Pons (tissue), 1 donor: ENCODE measurements at regions not wholly inside any gene's neighbourhood (a gene's known extent, or its start where the extent isn't known, plus 50 kb on each side); places are given as distances from the start of the nearest gene placed in this dataset.
"Not testable (repeated sequence)": the region's sequence is repeated elsewhere in the genome, so short reads cannot be mapped to it uniquely, and the experiment has no call there.

Experiments used
- DNase-seq: peaks from one replicate; pipeline ENCODE4 v3.0.0-alpha.2; 2016; ENCODE audit warnings: low spot score

DNA sequence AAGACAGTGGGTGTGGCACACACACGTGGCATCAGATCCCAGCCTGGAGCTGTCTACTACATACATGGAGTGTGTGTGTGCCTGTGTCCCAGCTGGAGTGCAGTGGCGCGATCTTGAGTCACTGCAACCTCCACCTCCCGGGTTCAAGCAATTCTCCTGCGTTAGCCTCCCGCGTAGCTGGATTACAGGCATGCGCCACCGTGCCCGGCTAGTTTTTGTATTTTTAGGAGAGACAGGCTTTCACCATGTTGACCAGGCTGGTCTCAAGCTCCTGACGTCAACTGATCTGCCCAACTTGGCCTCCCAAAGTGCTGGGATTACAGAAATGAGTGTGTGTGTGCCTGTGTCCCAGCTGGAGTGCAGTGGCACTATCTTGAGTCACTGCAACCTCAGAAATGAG lies 108.8 kb downstream of the IL12A start:
- no peak for DNase-seq

DNA sequence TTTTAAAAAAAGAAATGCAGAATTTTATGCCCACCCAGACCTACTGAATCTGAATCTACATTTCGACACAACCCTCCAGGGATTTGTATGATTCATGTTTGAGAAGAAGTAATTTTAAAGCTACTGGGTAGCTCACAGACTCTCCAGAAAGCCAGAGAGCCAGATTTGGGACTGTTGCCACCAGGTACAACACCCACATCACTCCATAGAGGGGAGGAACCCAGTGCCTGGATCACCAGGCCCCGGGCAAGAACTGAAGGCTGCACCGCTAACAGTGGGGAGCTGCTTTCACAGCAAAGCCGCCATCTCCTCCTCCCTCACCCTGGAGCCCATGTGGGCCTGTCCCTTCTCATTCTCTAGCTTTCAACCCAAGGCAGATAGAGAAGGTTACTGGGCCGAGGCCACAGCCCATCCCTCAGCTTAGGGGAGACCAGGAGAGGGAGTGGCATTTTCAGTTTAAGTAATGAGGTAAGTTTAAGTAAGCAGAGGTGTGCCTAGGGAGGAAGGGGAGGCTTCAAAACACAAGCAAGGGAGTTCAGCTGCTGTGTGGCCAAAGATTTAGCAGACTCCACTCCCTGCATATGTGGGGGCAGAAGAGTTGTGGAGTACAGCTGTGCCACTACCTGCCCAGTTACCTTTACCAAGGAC lies 109.8 kb downstream of the IL12A start:
- DNase-seq = no peak

DNA sequence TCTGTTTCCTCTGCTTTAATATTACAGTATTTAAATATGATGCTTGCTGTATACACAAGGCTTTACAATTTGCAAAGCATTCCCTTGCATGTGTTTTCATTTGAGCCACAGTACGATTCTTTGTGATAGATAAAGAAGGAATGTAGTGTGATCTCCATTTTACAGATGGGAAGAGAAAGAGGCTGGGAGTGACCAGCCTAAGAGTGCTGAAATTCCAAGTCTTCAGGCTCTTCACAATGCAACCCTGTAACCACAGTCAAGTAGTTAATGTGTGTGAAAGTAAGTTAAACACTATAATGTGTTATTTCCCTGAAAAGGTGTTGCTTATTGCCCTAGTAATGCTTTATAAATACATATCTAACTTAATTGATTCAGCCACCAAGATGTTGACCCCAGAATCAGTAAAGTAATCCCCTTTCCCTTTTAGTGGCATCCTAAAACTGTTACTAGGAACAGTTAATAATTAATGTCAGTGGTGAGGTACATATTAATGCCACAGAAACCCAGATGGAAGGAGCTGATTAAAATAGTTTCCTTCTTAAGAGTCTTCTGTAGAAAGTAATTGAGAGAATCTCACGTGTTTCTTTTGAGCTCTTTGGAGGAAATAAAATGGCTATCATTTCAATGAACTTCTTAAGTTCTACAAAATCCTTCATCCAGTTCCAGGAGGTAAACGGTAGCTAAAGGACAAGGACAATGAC lies 110.4 kb downstream of the IL12A start:
- no peak for DNase-seq

DNA sequence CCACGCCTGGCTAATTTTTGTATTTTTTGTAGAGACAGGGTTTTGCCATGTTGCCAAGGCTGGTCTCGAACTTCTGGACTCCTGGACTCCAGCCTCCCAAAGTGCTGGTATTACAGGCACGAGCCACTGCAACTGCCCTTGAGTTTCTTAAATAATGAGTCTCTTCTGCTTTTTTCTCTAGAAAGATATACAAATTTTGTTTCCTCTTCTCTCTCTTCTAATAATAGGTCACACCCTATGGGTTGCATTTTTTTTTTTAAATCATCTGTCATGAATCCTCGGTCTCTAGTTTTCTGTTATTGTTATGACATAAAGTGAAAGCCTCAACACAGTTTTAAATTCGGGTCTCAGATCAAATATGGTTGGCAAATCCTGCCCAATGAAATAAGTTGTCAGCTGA lies 111.2 kb downstream of the IL12A start:
- DNase-seq = no peak

DNA sequence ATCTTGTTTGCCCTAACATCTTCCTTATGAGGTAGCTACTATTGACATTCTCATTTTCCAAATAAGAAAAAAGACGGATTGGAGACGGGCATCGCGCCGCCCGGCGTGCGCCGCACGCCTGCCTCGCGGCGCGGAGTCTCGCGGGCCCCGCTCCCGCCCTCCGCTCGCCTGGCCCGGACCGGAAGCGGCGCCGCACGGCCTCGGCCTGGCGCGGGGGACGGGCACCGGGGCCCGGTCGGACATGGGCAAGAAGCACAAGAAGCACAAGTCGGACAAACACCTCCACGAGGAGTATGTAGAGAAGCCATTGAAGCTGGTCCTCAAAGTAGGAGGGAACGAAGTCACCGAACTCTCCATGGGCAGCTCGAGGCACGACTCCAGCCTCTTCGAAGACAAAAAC lies 112.0 kb downstream of the IL12A start:
- DNase-seq = no peak

DNA sequence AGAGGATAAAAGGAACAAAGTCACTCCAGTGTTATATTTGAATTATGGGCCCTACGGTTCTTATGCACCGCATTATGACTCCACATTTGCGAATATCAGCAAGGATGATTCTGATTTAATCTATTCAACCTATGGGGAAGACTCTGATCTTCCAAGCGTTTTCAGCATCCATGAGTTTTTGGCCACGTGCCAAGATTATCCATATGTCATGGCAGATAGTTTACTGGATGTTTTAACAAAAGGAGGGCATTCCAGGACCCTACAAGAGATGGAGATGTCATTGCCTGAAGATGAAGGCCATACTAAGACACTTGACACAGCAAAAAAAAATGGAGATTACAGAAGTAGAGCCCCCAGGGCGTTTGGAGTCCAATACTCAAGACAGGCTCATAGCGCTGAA lies 113.4 kb downstream of the IL12A start:
- DNase-seq = not testable (repeated sequence)

DNA sequence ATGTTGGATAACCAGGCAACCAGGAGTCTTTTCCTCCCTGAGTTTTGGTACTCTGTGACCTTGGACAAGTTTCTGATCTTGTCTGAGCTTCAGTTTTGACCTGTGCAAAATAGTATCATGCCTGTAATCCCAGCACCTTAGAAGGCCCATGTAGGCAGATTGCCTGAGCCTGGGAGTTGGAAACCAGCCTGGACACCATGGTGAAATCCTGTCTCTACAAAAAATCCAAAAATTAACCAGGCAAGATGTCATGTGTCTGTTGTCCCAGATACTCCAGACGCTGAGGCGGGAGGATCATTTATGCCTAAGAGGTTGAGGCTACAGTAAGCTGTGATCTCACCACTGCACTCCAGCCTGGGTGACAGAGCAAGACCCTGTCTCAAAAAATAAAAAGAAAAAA lies 114.8 kb downstream of the IL12A start:
- no peak for DNase-seq

DNA sequence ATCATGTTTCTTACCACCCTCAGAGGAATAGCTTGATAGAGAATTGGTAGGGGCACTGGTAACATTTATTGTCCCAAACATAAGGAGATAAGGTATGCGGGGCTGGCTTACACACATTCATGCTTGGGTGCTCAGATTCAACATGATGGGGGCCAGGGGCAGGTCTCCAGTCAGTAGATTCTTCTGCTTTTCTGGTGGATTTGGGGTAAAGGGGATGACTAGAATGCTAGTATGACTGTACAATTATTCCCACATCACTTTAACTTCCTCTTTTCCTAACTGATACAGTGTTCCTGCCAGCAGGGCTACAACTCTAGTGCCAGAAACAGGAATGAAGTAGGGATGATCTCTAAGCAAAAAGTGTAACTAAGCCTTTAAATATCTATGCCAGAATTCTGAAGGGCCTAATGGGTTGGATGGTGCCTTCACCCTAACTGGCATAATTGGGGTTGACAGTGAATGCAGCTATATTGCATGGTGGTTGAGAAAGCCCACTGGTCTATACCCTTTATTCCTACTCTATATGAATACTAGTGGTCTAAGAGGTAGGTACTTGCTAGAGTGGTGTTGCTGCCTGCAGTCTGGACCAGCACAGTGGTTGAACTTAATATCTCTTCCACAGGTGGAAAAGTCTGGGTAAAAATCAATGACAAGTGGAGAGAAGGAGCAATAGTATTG lies 117.4 kb downstream of the IL12A start:
- no peak for DNase-seq

DNA sequence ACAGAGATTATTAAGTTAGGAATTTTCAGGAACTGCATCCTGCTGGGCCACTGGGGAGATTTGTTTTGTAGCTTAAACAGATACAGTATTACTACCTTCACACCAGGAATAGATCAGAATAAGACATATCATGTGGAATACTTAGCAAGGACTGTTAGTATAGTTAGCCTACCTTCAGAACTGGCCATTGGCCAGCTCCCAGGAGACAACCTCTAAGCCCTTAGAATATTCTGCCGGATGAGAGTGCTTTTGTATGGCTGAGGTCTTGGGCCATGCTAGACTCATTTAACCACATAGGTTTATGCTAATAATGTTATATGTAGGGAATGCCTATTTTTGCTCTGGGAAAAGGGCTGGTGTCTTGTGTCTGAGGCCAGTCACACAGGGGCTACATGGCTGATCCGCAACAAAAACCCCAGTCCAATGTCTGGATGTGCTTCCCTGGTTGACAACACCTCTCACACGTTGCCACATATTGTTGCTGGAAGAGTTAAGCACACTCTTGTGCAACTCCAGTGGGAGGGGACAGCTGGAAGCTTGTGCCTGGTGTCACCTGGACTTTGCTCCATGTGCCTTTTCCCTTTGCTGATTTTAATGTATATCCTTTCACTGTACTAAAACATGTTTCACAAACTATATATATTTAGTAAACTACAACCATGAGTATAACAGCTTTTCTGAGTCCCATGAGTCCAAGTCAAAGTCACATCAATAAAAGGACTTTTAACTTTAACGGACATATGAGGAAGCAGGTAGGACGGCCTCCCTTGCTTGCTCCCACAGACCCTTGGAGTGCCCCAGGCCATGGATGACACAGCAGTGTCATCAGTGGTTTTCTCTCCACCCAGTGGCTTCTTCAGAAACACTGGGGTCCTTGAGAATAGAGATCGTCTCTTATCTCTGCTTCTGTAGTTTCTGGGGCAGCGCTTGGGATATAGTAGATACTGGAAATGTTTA lies 118.0 kb upstream of the C3orf80 start:
- DNase-seq = no peak

DNA sequence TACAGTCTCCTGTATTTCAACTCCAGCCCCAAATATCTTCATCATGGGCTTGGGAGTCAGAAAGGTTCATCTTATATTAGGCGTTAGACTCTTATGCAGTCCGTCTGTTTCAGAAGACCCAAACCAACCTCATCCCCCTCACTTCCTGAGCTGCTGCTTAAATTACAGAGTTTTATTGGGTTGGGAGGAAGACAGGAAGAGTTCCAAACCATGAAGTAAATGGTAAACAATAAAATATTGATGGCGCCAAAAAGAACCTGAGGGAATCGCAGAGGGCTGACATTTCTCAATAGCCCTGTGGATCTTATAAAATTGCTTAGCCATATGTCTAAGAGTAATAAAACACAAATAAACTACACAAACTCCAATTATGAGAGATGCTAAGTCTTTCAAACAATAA lies 116.9 kb upstream of the C3orf80 start:
- no peak for DNase-seq

DNA sequence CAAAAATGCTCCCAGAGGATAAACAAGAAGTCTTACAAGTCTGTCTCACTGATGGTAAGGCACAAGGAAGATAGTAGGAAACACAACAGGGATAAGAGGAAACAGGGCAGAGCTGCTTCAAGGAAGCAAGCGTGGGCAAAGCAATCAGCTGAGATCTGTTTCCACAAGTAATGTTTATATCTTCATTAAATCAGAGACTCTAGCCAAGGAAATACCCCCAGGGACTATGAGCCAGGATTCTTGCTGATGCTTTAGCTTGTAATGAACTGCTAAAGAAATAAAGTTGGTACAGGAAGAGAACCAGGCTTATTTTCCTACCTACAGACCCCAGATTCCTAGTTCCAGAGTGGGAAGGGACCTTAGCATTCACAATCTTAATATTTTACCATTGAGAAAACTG lies 112.7 kb upstream of the C3orf80 start:
- DNase-seq = no peak

DNA sequence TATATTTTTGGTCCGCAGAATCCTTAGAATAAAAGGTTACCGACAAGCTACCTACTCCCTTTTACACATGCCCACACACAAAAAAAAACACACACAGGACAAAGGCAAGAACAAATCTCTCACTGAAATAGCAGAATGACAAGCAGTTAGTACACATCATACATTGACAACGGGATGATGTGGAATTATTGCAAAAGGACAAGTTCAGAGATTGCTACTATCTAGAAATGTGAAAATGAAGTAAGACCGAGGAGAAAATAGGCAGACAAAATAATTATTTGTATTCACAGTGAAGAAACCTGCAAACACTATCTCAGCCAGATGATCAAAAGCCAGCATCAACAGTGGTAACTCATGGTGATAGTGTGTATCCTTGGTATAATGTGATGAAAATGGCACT lies 112.2 kb upstream of the C3orf80 start:
- DNase-seq = no peak

DNA sequence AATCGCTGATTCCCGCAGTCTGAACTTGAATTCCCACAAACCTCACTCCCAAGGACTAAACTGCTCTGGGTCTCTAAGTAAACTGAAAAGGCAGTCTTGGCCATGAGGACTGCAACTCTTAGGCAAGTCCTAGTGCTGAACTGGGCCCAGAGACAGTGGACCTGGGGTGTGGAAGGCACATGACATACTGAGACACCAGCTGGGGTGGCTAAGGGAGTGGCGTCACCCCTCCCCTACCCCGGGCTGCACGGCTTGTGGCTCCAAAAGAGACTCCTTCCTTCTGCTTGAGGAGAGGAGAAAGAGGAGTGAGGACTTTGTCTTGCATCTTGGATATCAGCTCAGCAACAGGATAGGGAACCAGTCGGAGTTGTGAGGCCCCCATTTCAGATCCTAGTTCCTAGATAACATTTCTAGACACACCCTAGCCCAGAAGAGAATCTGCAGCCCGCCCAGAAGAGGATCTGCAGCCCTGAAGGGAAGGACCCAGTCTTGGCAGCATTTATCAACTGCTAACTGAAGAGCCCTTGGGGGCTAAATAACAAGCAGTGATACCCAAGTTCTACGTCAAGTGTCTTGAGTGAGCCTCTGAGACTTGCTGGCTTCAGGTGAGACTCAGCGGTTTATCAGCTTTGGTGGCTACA lies 110.7 kb upstream of the C3orf80 start:
- DNase-seq = no peak

DNA sequence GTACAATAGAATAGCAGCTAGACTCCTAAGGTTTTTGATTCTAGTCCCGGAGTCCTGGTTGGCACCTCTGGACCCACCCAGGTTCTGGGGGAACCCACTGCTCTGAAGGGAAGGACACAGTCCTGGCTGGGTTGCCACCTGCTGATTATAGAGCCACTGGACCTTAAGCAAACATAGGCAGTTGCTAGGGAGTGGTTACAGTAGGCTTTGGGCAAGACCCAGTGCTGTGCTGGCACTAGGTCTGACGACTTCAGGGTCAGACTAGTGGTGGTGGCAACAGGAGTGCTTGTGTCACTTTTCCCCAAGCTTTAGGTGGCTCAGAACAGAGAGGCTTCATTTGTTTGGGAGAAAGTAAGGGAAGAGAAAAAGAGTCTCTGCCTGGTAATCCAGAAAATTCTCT lies 109.8 kb upstream of the C3orf80 start:
- DNase-seq = no peak

DNA sequence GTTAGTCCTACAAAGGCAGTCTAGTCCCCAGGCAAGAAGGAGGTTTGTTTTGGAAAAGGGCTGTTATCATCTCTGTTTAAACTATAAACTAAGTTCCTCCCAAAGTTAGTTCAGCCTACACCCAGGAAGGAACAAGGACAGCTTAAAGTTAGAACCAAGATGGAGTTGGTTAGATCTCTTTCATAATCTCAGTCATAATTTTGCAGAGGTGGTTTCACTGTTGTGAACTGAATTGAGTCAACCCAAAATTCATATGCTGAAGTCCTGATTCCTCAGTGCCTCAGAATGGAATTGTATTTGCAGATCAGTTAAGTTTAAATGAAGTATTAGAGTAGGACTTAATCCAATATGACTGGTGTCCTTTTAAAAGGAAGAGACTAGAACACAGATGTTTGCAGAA lies 101.0 kb upstream of the C3orf80 start:
- DNase-seq = no peak

DNA sequence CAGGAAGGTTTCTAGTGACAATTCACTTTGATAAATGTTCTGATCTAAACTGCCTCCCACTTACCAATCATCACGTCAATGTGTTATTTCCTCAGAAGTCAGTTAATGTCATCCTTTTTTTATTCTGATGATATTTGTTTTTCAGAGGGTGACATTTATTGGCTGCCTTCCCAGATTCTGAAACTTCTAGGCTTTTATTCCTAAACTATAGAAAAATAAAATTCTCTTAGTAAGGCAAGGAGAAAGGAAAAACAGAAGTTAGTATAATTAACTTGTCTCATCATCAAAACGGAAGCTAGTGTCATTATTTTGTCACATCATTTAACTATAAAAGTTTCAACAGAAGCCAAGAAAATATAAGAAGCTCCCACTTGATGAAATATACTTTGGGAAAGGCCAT lies 100.0 kb upstream of the C3orf80 start:
- DNase-seq = no peak

DNA sequence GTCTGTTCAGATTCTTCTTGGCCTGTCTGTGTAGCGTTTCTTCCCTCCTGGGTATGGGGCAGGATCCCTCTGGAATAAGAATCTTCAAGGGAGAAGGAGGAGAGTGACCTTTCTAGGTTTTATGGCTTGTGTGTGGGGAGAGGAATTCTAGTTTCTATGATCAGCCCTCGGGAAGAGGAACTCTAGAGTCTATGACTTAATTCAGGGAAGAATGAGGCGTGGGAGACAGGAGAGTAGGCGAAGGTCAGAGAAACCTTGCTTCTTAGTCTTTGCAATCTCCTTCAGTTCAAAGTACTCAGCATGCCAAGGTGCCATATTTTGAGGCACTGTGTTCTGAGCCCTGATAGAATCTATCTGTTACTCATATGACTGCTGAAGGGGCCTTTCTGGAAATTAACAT lies 99.2 kb upstream of the C3orf80 start:
- DNase-seq = no peak

DNA sequence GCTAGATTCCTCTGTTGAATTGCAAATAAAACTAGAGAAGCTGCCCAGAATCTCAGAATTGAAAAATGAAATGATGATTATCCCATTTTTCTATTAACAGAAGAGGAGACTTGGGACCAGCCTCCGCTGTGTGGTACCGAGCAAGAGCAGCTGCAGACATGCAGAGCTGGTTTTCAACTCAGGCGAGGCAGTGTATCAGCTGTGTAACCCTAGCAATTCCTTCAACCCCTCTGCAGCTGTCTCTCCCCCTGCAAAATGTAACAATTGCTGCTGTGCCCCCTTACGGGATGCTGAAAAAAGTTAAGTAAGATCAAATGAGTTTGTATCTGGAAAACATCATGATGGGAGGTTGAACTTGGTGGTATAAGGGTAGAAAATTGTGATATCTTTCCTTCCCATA lies 98.5 kb upstream of the C3orf80 start:
- no peak for DNase-seq

DNA sequence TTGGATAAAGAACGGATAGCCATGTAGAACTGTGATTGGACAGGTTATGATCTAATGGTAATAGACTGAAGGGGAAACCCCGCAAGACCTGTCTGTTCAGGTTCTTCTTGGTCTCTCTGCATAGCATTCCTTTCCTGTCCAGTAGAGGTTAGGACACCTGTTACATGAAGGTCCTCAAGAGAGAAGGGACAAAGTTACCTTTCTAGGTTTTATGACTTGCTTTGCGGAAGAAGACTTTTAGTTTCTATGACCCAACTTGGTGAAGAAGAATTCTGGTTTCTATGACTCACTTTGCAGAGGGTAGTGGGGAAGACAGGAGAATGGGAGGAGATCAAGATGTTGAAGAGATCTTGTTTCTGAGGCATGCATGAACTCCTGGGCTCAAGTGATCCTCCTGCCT lies 97.9 kb upstream of the C3orf80 start:
- no peak for DNase-seq

DNA sequence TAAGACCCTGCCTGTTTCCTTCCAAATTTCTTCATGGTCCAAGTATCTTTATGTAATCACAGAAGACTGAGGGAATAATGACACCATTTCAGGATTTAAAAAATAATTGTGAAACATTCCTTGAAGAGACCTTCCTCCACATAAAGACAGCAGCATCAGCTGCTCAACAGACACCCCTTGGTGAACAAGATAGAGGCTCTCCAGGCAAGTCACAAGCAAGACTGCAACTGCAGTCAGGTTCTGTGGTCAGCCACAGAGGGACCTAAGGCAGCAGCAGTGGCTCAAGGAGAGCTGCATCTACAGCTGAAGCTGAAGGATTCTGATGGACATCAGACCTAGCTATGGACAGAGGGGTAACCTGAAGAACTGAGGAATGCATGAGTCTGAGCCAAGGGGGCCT lies 97.2 kb upstream of the C3orf80 start:
- no peak for DNase-seq

DNA sequence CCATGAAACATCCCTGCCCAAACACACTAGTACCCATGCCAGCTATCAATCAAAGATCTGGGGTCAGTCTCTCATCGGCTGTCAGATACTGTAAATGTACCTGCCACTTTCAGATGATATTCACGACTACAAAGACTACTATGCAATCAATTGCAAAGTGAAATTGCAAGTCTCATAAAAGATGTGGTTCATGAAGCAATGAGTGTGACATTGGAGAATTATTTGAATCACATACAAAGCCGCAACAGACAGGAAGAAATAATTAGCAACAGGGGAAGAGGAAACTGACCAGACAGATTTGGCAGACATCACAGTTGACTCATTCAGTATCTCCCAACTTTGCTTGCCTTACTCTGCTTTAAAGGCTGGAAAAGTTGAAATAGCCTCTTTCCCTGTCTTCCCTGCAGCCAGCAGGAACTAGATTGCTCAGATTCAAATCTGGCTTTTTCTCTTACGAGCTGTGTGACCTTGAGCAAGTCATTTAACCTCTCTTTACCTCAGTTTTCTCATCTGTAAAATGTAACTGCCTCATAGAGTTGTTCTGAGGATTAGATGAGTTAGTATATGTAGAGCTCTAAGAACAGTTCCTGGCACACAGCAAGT lies 95.7 kb upstream of the C3orf80 start:
- peak; percentile 14 for DNase-seq

DNA sequence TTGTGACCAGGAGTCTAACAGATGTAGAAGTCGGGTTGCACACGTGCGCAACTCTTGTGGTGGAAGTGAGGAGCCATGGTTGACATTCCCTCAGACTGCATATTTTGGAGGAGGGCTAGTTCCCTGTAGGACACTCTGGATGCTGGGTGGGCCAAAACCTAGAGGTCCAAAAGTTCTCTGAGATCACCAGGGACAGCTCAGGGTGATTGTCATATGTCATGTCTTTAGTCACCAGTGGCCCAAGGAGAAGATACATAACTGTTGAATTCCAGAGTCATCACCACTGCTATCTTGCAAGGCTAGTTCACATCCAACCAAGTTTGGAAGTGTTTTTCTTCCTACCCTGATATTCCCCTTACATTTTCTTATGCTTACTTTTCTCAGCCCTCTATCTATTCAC lies 95.2 kb upstream of the C3orf80 start:
- no peak for DNase-seq
